ENCODE measurements at regions not wholly inside any gene's neighbourhood (a gene's known extent, or its start where the extent isn't known, plus 50 kb on each side); places are given as distances from the start of the nearest gene placed in this dataset.

- no peak for DNase-seq
These were observed 108.9 kb downstream of the VEGFA start for GRCh38 chr6:43878823-43879495.

GRCh38 chr6:43878127-43878634 is 108.2 kb downstream of the VEGFA start:
- DNase-seq, result no peak

- no peak for DNase-seq
These were observed 107.6 kb downstream of the VEGFA start for GRCh38 chr6:43877463-43878126.

- no peak for DNase-seq
These were observed 107.0 kb downstream of the VEGFA start for GRCh38 chr6:43877036-43877435.

GRCh38 chr6:43876602-43877001 is 106.6 kb downstream of the VEGFA start:
- DNase-seq, result no peak

- no peak for DNase-seq
These were observed 106.0 kb downstream of the VEGFA start for GRCh38 chr6:43875849-43876572.

GRCh38 chr6:43874814-43875590 is 105.0 kb downstream of the VEGFA start:
- DNase-seq, result no peak

- DNase-seq, result no peak
These were observed 104.0 kb downstream of the VEGFA start for GRCh38 chr6:43873806-43874714.

GRCh38 chr6:43871933-43872332 is 101.9 kb downstream of the VEGFA start:
- no peak for DNase-seq

- DNase-seq, result no peak
These were observed 101.3 kb downstream of the VEGFA start for GRCh38 chr6:43871284-43871683.

- no peak for DNase-seq
These were observed 100.7 kb downstream of the VEGFA start for GRCh38 chr6:43870660-43871061.

- DNase-seq, result no peak
These were observed 100.0 kb downstream of the VEGFA start for GRCh38 chr6:43869792-43870659.

- DNase-seq, result no peak
These were observed 99.2 kb downstream of the VEGFA start for GRCh38 chr6:43869079-43869710.

GRCh38 chr6:43868467-43868866 is 98.5 kb downstream of the VEGFA start:
- no peak for DNase-seq

- no peak for DNase-seq
These were observed 98.0 kb downstream of the VEGFA start for GRCh38 chr6:43867996-43868395.

GRCh38 chr6:43867246-43867645 is 97.2 kb downstream of the VEGFA start:
- DNase-seq, result no peak

GRCh38 chr6:43865932-43866645 is 96.1 kb downstream of the VEGFA start:
- DNase-seq, result peak; percentile 38

- no peak for DNase-seq
These were observed 95.1 kb downstream of the VEGFA start for GRCh38 chr6:43865086-43865485.

- DNase-seq, result no peak
These were observed 92.9 kb downstream of the VEGFA start for GRCh38 chr6:43862925-43863324.
